ENCODE measurements at regions not wholly inside any gene's neighbourhood (a gene's known extent, or its start where the extent isn't known, plus 50 kb on each side); places are given as distances from the start of the nearest gene placed in this dataset.

DNA sequence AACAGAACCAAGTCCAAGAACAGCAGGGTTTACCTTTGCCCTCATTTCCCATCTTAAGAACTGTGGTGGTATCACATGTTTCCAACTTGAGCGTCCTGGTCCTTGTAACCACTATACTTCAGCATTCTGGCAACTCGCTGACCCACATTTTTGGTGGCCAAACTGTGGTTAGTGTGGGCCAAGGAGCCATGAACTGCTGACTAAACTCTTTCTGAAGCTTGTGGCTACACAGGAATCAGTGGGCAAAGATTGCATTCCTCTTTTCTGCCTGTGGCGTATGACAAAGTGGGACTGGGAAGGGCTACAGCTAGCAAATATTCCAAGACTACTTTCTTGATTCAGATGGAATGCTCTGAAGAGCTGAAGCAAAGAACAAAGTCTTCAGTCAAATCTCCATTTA is 106.3 kb upstream of the MID1 start:
- no peak overlapping the region for H3K4me3 ChIP-seq (replicated peaks in 1 of 3; ENCODE audit: insufficient read depth in 1 of 3, low read depth in 1 of 3, low read length in 3 of 3)
- H3K9ac ChIP-seq (replicated peaks; ENCODE audit: extremely low read depth, insufficient read depth, low read length): no peak overlapping the region
- H3K4me2 ChIP-seq (ENCODE audit: insufficient read depth, low read length): no peak overlapping the region
- peaks cover 2% of the 10 kb centered on the region for H3K4me1 ChIP-seq (ENCODE audit: control insufficient read depth, extremely low read depth, insufficient read depth, low read length)
- POLR2A ChIA-PET: no interaction called here
- TF ChIP-seq EZH2 (IDR thresholded peaks at IDR 0.05; ENCODE audit: borderline replicate concordance, low read depth, low read length, severe bottlenecking) (no peak), GATA2 (IDR thresholded peaks at IDR 0.05; ENCODE audit: insufficient read depth, insufficient read length, low read depth, low read length) (no peak), MYC (IDR thresholded peaks at IDR 0.05; ENCODE audit: low read depth, low read length) (no peak), POLR2AphosphoS5 (IDR thresholded peaks at IDR 0.05; ENCODE audit: insufficient read depth, low read depth, low read length) (no peak)
- TF ChIP-seq, protein P1, sequence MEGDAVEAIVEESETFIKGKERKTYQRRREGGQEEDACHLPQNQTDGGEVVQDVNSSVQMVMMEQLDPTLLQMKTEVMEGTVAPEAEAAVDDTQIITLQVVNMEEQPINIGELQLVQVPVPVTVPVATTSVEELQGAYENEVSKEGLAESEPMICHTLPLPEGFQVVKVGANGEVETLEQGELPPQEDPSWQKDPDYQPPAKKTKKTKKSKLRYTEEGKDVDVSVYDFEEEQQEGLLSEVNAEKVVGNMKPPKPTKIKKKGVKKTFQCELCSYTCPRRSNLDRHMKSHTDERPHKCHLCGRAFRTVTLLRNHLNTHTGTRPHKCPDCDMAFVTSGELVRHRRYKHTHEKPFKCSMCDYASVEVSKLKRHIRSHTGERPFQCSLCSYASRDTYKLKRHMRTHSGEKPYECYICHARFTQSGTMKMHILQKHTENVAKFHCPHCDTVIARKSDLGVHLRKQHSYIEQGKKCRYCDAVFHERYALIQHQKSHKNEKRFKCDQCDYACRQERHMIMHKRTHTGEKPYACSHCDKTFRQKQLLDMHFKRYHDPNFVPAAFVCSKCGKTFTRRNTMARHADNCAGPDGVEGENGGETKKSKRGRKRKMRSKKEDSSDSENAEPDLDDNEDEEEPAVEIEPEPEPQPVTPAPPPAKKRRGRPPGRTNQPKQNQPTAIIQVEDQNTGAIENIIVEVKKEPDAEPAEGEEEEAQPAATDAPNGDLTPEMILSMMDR (IDR thresholded peaks at IDR 0.05; ENCODE audit: extremely low read depth in 1 of 2, insufficient read depth in 1 of 2, low read depth in 1 of 2, low read length in 2 of 2): no peak
- dilution Hi-C loops (cut with MboI; ENCODE audit: extremely low pct_ligation_motif_present, low sequenced_read_pairs) (no loop called here), intact Hi-C loops (cut with micrococcal nuclease) (no loop called here)
- BruUV-seq (replicated peaks): no TSS peak
- no peaks in the 10 kb centered on the region for H3K9me3 ChIP-seq (replicated peaks; ENCODE audit: control insufficient read depth, insufficient read depth, low read length)
- no peaks in the 10 kb centered on the region for H3K9me1 ChIP-seq (replicated peaks; ENCODE audit: control insufficient read depth, extremely low read depth, insufficient read depth, low read length)
- H3K36me3 ChIP-seq (ENCODE audit: control insufficient read depth in 2 of 2, extremely low read depth in 1 of 2, insufficient read depth in 2 of 2, low read length in 2 of 2): no peaks in the 10 kb centered on the region
- no peaks in the 10 kb centered on the region for H3K27me3 ChIP-seq (ENCODE audit: control insufficient read depth in 2 of 2, insufficient read depth in 2 of 2, low read length in 2 of 2)
- H4K20me1 ChIP-seq (replicated peaks; ENCODE audit: control insufficient read depth, extremely low read depth, insufficient read depth, low read length): no peaks in the 10 kb centered on the region
- CTCF ChIA-PET: interaction anchor here (1.9 kb wide), 1 partner anchor 374 kb away, joined by 8 read pairs; no protein-coding TSS in a partner anchor
- no peaks in the 10 kb centered on the region for H3K79me2 ChIP-seq (ENCODE audit: control insufficient read depth, insufficient read depth, low read length)
- H3K27ac ChIP-seq (ENCODE audit: insufficient read depth, low read depth, low read length): no peak overlapping the region
- no peak for FAIRE-seq
- no peak for DNase-seq (ENCODE audit: low read depth, low spot score)
- H2AFZ ChIP-seq (ENCODE audit: low read depth, low read length): no peak overlapping the region

DNA sequence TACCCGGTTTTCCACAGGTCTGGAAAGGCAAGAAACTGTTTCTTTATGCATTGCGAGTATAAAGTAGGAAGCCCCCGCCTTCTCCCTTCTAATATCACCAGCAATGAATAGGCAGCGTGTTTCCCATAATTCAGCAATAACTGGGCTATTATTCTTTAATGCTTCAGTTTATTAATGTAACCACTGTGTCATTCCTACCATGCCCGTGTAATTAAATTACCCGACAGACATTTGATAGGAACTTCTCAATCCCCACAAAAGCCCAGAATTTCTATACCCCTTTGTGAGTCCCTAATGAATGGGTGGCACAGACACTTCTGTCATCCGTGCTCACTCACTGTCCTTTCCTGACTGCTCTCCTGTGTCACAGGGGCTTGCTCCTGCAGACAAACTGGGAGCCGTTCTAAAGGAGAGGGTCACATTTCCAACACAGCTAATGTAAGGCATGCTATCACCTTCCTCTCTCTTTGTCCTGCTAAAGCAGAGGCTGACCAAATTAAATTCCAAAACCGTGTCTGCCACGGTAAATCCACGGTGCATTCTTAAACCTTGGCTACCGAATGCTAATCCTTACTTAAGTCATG is 108.5 kb upstream of the MID1 start:
- BruUV-seq (replicated peaks): no TSS peak
- Histone ChIP-seq H3K27ac (ENCODE audit: insufficient read depth, low read depth, low read length) (no peak overlapping the region), H2AFZ (ENCODE audit: low read depth, low read length) (no peak overlapping the region), H3K9ac (replicated peaks; ENCODE audit: extremely low read depth, insufficient read depth, low read length) (no peak overlapping the region), H3K4me1 (ENCODE audit: control insufficient read depth, extremely low read depth, insufficient read depth, low read length) (no peaks in the 10 kb centered on the region), H3K4me2 (ENCODE audit: insufficient read depth, low read length) (no peak overlapping the region), H3K4me3 (replicated peaks in 1 of 3; ENCODE audit: insufficient read depth in 1 of 3, low read depth in 1 of 3, low read length in 3 of 3) (no peak overlapping the region), H3K9me1 (replicated peaks; ENCODE audit: control insufficient read depth, extremely low read depth, insufficient read depth, low read length) (no peaks in the 10 kb centered on the region), H4K20me1 (replicated peaks; ENCODE audit: control insufficient read depth, extremely low read depth, insufficient read depth, low read length) (no peaks in the 10 kb centered on the region), H3K36me3 (ENCODE audit: control insufficient read depth in 2 of 2, extremely low read depth in 1 of 2, insufficient read depth in 2 of 2, low read length in 2 of 2) (no peaks in the 10 kb centered on the region), H3K79me2 (ENCODE audit: control insufficient read depth, insufficient read depth, low read length) (no peaks in the 10 kb centered on the region), H3K27me3 (ENCODE audit: control insufficient read depth in 2 of 2, insufficient read depth in 2 of 2, low read length in 2 of 2) (no peaks in the 10 kb centered on the region), H3K9me3 (replicated peaks; ENCODE audit: control insufficient read depth, insufficient read depth, low read length) (no peaks in the 10 kb centered on the region)
- dilution Hi-C loops (cut with MboI; ENCODE audit: extremely low pct_ligation_motif_present, low sequenced_read_pairs): no loop called here
- POLR2A ChIA-PET: no interaction called here
- no peak for TF ChIP-seq EZH2 (IDR thresholded peaks at IDR 0.05; ENCODE audit: borderline replicate concordance, low read depth, low read length, severe bottlenecking)
- TF ChIP-seq POLR2A (IDR thresholded peaks at IDR 0.05; ENCODE audit: low read depth, low read length): no peak
- TF ChIP-seq, protein P2, sequence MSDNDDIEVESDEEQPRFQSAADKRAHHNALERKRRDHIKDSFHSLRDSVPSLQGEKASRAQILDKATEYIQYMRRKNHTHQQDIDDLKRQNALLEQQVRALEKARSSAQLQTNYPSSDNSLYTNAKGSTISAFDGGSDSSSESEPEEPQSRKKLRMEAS (IDR thresholded peaks at IDR 0.05; ENCODE audit: insufficient read depth, insufficient read length): no peak
- TF ChIP-seq, protein P1 (IDR thresholded peaks at IDR 0.05; ENCODE audit: extremely low read depth in 1 of 2, insufficient read depth in 1 of 2, low read depth in 1 of 2, low read length in 2 of 2): no peak
- TF ChIP-seq JUN (IDR thresholded peaks at IDR 0.05; ENCODE audit: borderline replicate concordance, insufficient read depth, insufficient read length, low read depth): no peak
- TF ChIP-seq FOS (IDR thresholded peaks at IDR 0.05; ENCODE audit: borderline replicate concordance, insufficient read depth, low read length): no peak
- TF ChIP-seq POLR2AphosphoS5 (IDR thresholded peaks at IDR 0.05; ENCODE audit: insufficient read depth, low read depth, low read length): no peak
- no peak for TF ChIP-seq MYC (IDR thresholded peaks at IDR 0.05; ENCODE audit: low read depth, low read length)
- TF ChIP-seq GATA2 (IDR thresholded peaks at IDR 0.05; ENCODE audit: insufficient read depth, insufficient read length, low read depth, low read length): no peak
- intact Hi-C loops (cut with micrococcal nuclease): no loop called here
- FAIRE-seq: no peak
- DNase-seq (ENCODE audit: low read depth, low spot score): no peak
- CTCF ChIA-PET: interaction anchor here (0.8 kb wide), 1 partner anchor 372 kb away, joined by 3 read pairs; no protein-coding TSS in a partner anchor

All from endothelial cell of umbilical vein (primary cell).